ENCODE measurements at regions not wholly inside any gene's neighbourhood (a gene's known extent, or its start where the extent isn't known, plus 50 kb on each side); places are given as distances from the start of the nearest gene placed in this dataset.

- TF ChIP-seq CTCF (IDR thresholded peaks at IDR 0.05), result no peak
- no peak for TF ChIP-seq POLR2A (IDR thresholded peaks at IDR 0.05)
Observed at GRCh38 chr2:188077757-188078156, 213.9 kb upstream of the GULP1 start.

Data from adrenal gland (tissue), 5 donors.